ENCODE measurements at regions not wholly inside any gene's neighbourhood (a gene's known extent, or its start where the extent isn't known, plus 50 kb on each side); places are given as distances from the start of the nearest gene placed in this dataset.

- FAIRE-seq: no peak
- DNase-seq (ENCODE audit: low spot score): no peak
- Histone ChIP-seq H3K9ac (ENCODE audit: insufficient read depth, low read depth, low read length) (no peak overlapping the region), H3K4me3 (replicated peaks in 1 of 3; ENCODE audit: insufficient read depth in 1 of 3, low read depth in 2 of 3, low read length in 3 of 3) (no peak overlapping the region), H3K27me3 (ENCODE audit: control insufficient read depth in 1 of 2, insufficient read depth in 2 of 2, low read length in 2 of 2) (no peaks in the 10 kb centered on the region), H3K4me2 (ENCODE audit: low read depth, low read length) (no peak overlapping the region), H3K4me1 (ENCODE audit: insufficient read depth, low read length) (no peaks in the 10 kb centered on the region), H3K27ac (ENCODE audit: extremely low read length, insufficient read depth, low read length) (no peak overlapping the region), H3K79me2 (ENCODE audit: insufficient read depth, low read length) (no peaks in the 10 kb centered on the region), H3K36me3 (replicated peaks in 1 of 2; ENCODE audit: control insufficient read depth in 1 of 2, insufficient read depth in 2 of 2, low read length in 2 of 2) (no peaks in the 10 kb centered on the region), H3K9me3 (ENCODE audit: low read length) (no peaks in the 10 kb centered on the region), H2AFZ (ENCODE audit: low read length) (no peak overlapping the region), H4K20me1 (ENCODE audit: insufficient read depth, low read length) (no peaks in the 10 kb centered on the region)
- intact Hi-C loops (cut with micrococcal nuclease; ENCODE audit: unreplicated experiment): no loop called here
- in situ Hi-C loops (cut with HindIII; ENCODE audit: extremely low pct_ligation_motif_present, low pct_unique_long_range_greater_than_20kb): no loop called here
- ChIA-PET CTCF (ENCODE audit: low intra/inter-chr PET ratio, low total read pairs) (no interaction called here), POLR2A (no interaction called here)
- ATAC-seq: no peak
- WGBS (ENCODE audit: low lambda C conversion rate): 22% methylated on average over 4 of the region's 4 CpGs
- no peak for TF ChIP-seq TGIF2 (CRISPR knock-in tag; IDR thresholded peaks at IDR 0.05)
- no peak for TF ChIP-seq AFF4 (CRISPR knock-in tag; IDR thresholded peaks at IDR 0.05)
- no TSS peak for BruUV-seq (replicated peaks)
These were observed 435.4 kb upstream of the GOLIM4 start for GRCh38 chr3:168531116-168531515.

GRCh38 chr3:168524129-168524528 lies 428.4 kb upstream of the GOLIM4 start:
- no peaks in the 10 kb centered on the region for H3K9me3 ChIP-seq (ENCODE audit: low read length)
- FAIRE-seq (no peak), ATAC-seq (no peak), DNase-seq (ENCODE audit: low spot score) (no peak)
- no peak overlapping the region for H3K4me3 ChIP-seq (replicated peaks in 1 of 3; ENCODE audit: insufficient read depth in 1 of 3, low read depth in 2 of 3, low read length in 3 of 3)
- no peaks in the 10 kb centered on the region for H3K4me1 ChIP-seq (ENCODE audit: insufficient read depth, low read length)
- H4K20me1 ChIP-seq (ENCODE audit: insufficient read depth, low read length): no peaks in the 10 kb centered on the region
- H3K27me3 ChIP-seq (ENCODE audit: control insufficient read depth in 1 of 2, insufficient read depth in 2 of 2, low read length in 2 of 2): no peaks in the 10 kb centered on the region
- H3K36me3 ChIP-seq (replicated peaks in 1 of 2; ENCODE audit: control insufficient read depth in 1 of 2, insufficient read depth in 2 of 2, low read length in 2 of 2): no peaks in the 10 kb centered on the region
- in situ Hi-C loops (cut with HindIII; ENCODE audit: extremely low pct_ligation_motif_present, low pct_unique_long_range_greater_than_20kb): no loop called here
- no peak overlapping the region for H3K4me2 ChIP-seq (ENCODE audit: low read depth, low read length)
- intact Hi-C loops (cut with micrococcal nuclease; ENCODE audit: unreplicated experiment): no loop called here
- ChIA-PET CTCF (ENCODE audit: low intra/inter-chr PET ratio, low total read pairs) (no interaction called here), POLR2A (no interaction called here)
- H3K9ac ChIP-seq (ENCODE audit: insufficient read depth, low read depth, low read length): no peak overlapping the region
- H2AFZ ChIP-seq (ENCODE audit: low read length): no peak overlapping the region
- TF ChIP-seq KMT2A (CRISPR knock-in tag; IDR thresholded peaks at IDR 0.05): no peak
- peak; percentile 91 for TF ChIP-seq ATF7 (IDR thresholded peaks at IDR 0.05)
- TF ChIP-seq ATF7 (CRISPR knock-in tag; IDR thresholded peaks at IDR 0.05): no peak
- peak; percentile 65 for TF ChIP-seq CREB1 (IDR thresholded peaks at IDR 0.05)
- no peak for TF ChIP-seq CREB1 (CRISPR knock-in tag; IDR thresholded peaks at IDR 0.05)
- no peak for TF ChIP-seq RXRB (CRISPR knock-in tag; IDR thresholded peaks at IDR 0.05; ENCODE audit: borderline replicate concordance)
- no peak for TF ChIP-seq SIN3A (IDR thresholded peaks at IDR 0.05; ENCODE audit: borderline replicate concordance, low read depth, low read length)
- TF ChIP-seq NR0B2 (CRISPR knock-in tag; IDR thresholded peaks at IDR 0.05): no peak
- TF ChIP-seq NFKB2 (CRISPR knock-in tag; IDR thresholded peaks at IDR 0.05; ENCODE audit: borderline replicate concordance): no peak
- H3K79me2 ChIP-seq (ENCODE audit: insufficient read depth, low read length): no peaks in the 10 kb centered on the region
- BruUV-seq (replicated peaks): no TSS peak
- WGBS (ENCODE audit: low lambda C conversion rate): 0% methylated on average over 1 of the region's 1 CpG
- no peak overlapping the region for H3K27ac ChIP-seq (ENCODE audit: extremely low read length, insufficient read depth, low read length)
